Aorta (tissue), 5 donors: ENCODE measurements at regions not wholly inside any gene's neighbourhood (a gene's known extent, or its start where the extent isn't known, plus 50 kb on each side); places are given as distances from the start of the nearest gene placed in this dataset.
"Not testable (repeated sequence)": the region's sequence is repeated elsewhere in the genome, so short reads cannot be mapped to it uniquely, and the experiment has no call there.

Experiments
- ATAC-seq: fragments of 200-7000 bp; cut with Tn5 transposase; one replicate; pipeline ENCODE4 v1.9.1; 2022; ENCODE audit warnings: moderate library complexity; ENCODE audit not compliant: low FRiP score
- DNase-seq, 2 donors: peaks; one replicate each; pipeline ENCODE4 v3.0.0-alpha.2; 2020
- H3K27ac ChIP-seq, 2 donors: one replicate each; pipeline ENCODE4 v1.5.1; 2013; ENCODE audit warnings: low read length in 2 of 2, mild to moderate bottlenecking in 2 of 2, moderate library complexity in 2 of 2, control low read depth in 1 of 2, inconsistent platforms in 1 of 2, low read depth in 1 of 2
- H3K27me3 ChIP-seq, 2 donors: one replicate each; pipeline ENCODE4 v1.6.1; 2013; ENCODE audit warnings: control low read depth in 1 of 2, low read length in 1 of 2, mild to moderate bottlenecking in 1 of 2, moderate library complexity in 1 of 2; ENCODE audit not compliant: insufficient read depth in 2 of 2, control insufficient read depth in 1 of 2
- H3K36me3 ChIP-seq, 2 donors: one replicate each; pipeline ENCODE4 v1.6.1; 2013; ENCODE audit warnings: control low read depth in 1 of 2, low read length in 1 of 2, mild to moderate bottlenecking in 1 of 2; ENCODE audit not compliant: insufficient read depth in 2 of 2, control insufficient read depth in 1 of 2
- H3K4me1 ChIP-seq, 2 donors: one replicate each; pipeline ENCODE4 v1.6.1; 2013; ENCODE audit warnings: low read length in 2 of 2, control low read depth in 1 of 2, mild to moderate bottlenecking in 1 of 2, moderate library complexity in 1 of 2; ENCODE audit not compliant: insufficient read depth in 2 of 2, control insufficient read depth in 1 of 2
- H3K4me3 ChIP-seq, 2 donors: one replicate each; pipeline ENCODE4 v1.5.1; 2013; ENCODE audit warnings: low read length in 2 of 2, control low read depth in 1 of 2, mild to moderate bottlenecking in 1 of 2
- H3K9me3 ChIP-seq: one replicate; pipeline ENCODE4 v1.6.1; 2013; ENCODE audit warnings: mild to moderate bottlenecking, low read length; ENCODE audit not compliant: control insufficient read depth
- WGBS, 2 donors: extraction: QIAGEN DNeasy Blood & Tissue Kit; methylation state at CpG; one replicate each; pipeline ENCODE4 v1.1.7; 2013; 5-methylcytosine and 5-hydroxymethylcytosine counted together
- intact Hi-C, 2 donors: fragments of 100-400 bp; cut with DNase I; formaldehyde crosslinking; loops; one replicate each; pipeline versions ENCODE4 v1.14.2 to v1.15.0; 2022
- donor health status: healthy with polysubstance abuse.
- donor health status: Bipolar disorder and iron deficiency.
- donor health status: DM: no; HTN: no; CAD: no.
- donor health status: DM: no; HTN: no; CAD: no.
- donor health status: DM: yes; HTN: yes; CAD: no.

GRCh38 chr16:16982614-16983013 lies 488.1 kb downstream of the XYLT1 start:
- 89 to 92% methylated on average over 4 of the region's 4 CpGs for WGBS, 2 donors
- no peaks in the 10 kb centered on the region for H3K27me3 ChIP-seq
- H3K4me3 ChIP-seq = no peak overlapping the region
- no peaks in the 10 kb centered on the region for H3K4me1 ChIP-seq
- H3K9me3 ChIP-seq = no peaks in the 10 kb centered on the region
- intact Hi-C loops = no loop called here
- DNase-seq (no peak), ATAC-seq (no peak)
- no peaks in the 10 kb centered on the region for H3K36me3 ChIP-seq
- no peak overlapping the region for H3K27ac ChIP-seq

DNA sequence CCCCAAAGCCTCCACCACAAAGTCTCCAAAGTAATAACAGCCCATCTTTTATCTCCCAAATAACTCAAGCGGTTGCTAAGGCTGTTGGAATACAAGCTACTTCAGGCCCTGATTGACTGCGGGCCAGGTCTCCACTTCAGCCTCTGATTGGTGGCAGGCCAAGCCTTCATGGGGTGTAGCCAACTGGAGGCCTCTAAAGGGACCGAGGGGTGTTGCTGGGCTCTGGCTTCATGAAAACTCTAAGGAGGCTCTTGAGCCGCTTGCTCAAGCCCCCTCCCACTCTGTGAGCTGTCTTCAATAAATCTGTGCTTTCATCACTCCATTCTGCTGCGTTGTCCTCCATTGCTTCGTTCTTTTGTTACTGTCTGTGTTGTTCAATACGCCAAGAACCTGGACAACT lies 487.2 kb downstream of the XYLT1 start:
- intact Hi-C loops = no loop called here
- Histone ChIP-seq H3K4me1 (no peaks in the 10 kb centered on the region), H3K27me3 (no peaks in the 10 kb centered on the region), H3K36me3 (no peaks in the 10 kb centered on the region), H3K4me3 (no peak overlapping the region), H3K9me3 (no peaks in the 10 kb centered on the region), H3K27ac (no peak overlapping the region)
- WGBS, 2 donors = 68 to 77% methylated on average over 7 of the region's 7 CpGs
- ATAC-seq (no peak), DNase-seq (no peak)

GRCh38 chr16:16984091-16984490 lies 486.7 kb downstream of the XYLT1 start:
- H3K27me3 ChIP-seq, H3K4me1 ChIP-seq, DNase-seq, H3K4me3 ChIP-seq, ATAC-seq, intact Hi-C loops, H3K27ac ChIP-seq, H3K9me3 ChIP-seq, H3K36me3 ChIP-seq: not testable (repeated sequence)
- 96% methylated on average over 21 of the region's 21 CpGs for WGBS, 2 donors

- H3K27me3 ChIP-seq = no peaks in the 10 kb centered on the region
- 85 to 97% methylated on average over 1 of the region's 1 CpG for WGBS, 2 donors
- no peak overlapping the region for H3K27ac ChIP-seq
- no peaks in the 10 kb centered on the region for H3K36me3 ChIP-seq
- H3K4me3 ChIP-seq = no peak overlapping the region
- intact Hi-C loops = no loop called here
- ATAC-seq = no peak
- H3K9me3 ChIP-seq = no peaks in the 10 kb centered on the region
- no peak for DNase-seq
- no peaks in the 10 kb centered on the region for H3K4me1 ChIP-seq
These were observed 485.1 kb downstream of the XYLT1 start for GRCh38 chr16:16985707-16986106.

DNA sequence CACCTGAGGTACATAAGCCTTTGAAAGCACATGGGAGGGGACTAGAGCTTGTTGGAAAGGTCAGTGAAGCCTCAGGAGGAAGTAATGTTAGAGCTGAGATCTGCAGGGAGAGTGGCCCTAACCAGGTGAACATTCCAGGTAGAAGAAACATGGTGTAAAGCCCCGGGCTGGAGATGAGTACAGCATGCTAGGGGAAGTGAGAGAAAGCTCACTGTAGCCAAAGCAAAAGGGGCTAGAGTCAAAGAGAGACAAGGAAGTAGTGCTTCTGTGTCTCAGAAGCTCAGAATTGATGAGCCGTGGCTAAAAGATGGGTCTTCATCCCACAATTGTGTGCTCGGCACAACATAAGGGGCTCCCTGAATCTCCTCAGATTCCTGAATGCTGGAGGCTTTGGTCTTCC lies 481.8 kb downstream of the XYLT1 start:
- H3K36me3 ChIP-seq = no peaks in the 10 kb centered on the region
- no peaks in the 10 kb centered on the region for H3K27me3 ChIP-seq
- WGBS, 2 donors = 75 to 82% methylated on average over 3 of the region's 3 CpGs
- H3K27ac ChIP-seq = no peak overlapping the region
- intact Hi-C loops = no loop called here
- no peaks in the 10 kb centered on the region for H3K4me1 ChIP-seq
- no peaks in the 10 kb centered on the region for H3K9me3 ChIP-seq
- ATAC-seq (no peak), DNase-seq (no peak)
- no peak overlapping the region for H3K4me3 ChIP-seq

DNA sequence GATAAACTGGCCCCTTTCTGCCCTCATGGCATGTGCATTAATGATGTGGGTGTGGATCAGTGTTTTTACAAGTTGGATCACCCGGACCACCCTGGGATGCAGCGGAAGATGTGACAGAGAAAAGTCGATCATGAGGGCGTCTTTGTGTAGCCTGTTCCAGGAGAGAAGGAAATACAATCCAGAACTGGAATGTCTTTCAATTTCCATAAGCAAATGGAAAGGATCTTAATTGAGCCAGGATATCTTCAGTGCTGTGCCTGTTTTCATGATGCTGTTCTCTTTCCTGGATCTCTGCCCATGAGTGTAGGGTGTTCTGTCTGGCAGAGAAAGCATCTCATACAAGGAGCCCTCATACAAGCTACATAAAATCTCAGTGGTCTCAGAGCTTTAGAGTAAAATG lies 481.4 kb downstream of the XYLT1 start:
- H3K9me3 ChIP-seq = no peaks in the 10 kb centered on the region
- H3K4me1 ChIP-seq = no peaks in the 10 kb centered on the region
- no peaks in the 10 kb centered on the region for H3K36me3 ChIP-seq
- WGBS, 2 donors = 83 to 84% methylated on average over 4 of the region's 4 CpGs
- no peak overlapping the region for H3K4me3 ChIP-seq
- no peaks in the 10 kb centered on the region for H3K27me3 ChIP-seq
- no peak for DNase-seq
- intact Hi-C loops = no loop called here
- no peak for ATAC-seq
- no peak overlapping the region for H3K27ac ChIP-seq

- DNase-seq = no peak
- WGBS, 2 donors = 90 to 91% methylated on average over 4 of the region's 4 CpGs
- intact Hi-C loops = no loop called here
- Histone ChIP-seq H3K36me3 (no peaks in the 10 kb centered on the region), H3K4me1 (no peaks in the 10 kb centered on the region), H3K27me3 (no peaks in the 10 kb centered on the region), H3K4me3 (no peak overlapping the region), H3K9me3 (no peaks in the 10 kb centered on the region), H3K27ac (no peak overlapping the region)
- no peak for ATAC-seq
These were observed 479.0 kb downstream of the XYLT1 start for GRCh38 chr16:16991711-16992110.

- H3K9me3 ChIP-seq = no peaks in the 10 kb centered on the region
- DNase-seq (no peak), ATAC-seq (no peak)
- H3K27ac ChIP-seq = no peak overlapping the region
- intact Hi-C loops = no loop called here
- no peak overlapping the region for H3K4me3 ChIP-seq
- H3K36me3 ChIP-seq = no peaks in the 10 kb centered on the region
- no peaks in the 10 kb centered on the region for H3K4me1 ChIP-seq
- 13 to 20% methylated on average over 13 of the region's 13 CpGs for WGBS, 2 donors
- no peaks in the 10 kb centered on the region for H3K27me3 ChIP-seq
These were observed 477.6 kb downstream of the XYLT1 start for GRCh38 chr16:16992975-16993765.

GRCh38 chr16:16994831-16995230 lies 475.9 kb downstream of the XYLT1 start:
- Histone ChIP-seq H3K27me3 (no peaks in the 10 kb centered on the region), H3K9me3 (peaks cover 1% of the 10 kb centered on the region), H3K4me3 (no peak overlapping the region), H3K4me1 (no peaks in the 10 kb centered on the region), H3K36me3 (no peaks in the 10 kb centered on the region), H3K27ac (no peak overlapping the region)
- DNase-seq (no peak), ATAC-seq (no peak)
- intact Hi-C loops = no loop called here
- WGBS, 2 donors = 55 to 60% methylated on average over 5 of the region's 5 CpGs
